ENCODE measurements at regions not wholly inside any gene's neighbourhood (a gene's known extent, or its start where the extent isn't known, plus 50 kb on each side); places are given as distances from the start of the nearest gene placed in this dataset.

- TF ChIP-seq, protein P1, sequence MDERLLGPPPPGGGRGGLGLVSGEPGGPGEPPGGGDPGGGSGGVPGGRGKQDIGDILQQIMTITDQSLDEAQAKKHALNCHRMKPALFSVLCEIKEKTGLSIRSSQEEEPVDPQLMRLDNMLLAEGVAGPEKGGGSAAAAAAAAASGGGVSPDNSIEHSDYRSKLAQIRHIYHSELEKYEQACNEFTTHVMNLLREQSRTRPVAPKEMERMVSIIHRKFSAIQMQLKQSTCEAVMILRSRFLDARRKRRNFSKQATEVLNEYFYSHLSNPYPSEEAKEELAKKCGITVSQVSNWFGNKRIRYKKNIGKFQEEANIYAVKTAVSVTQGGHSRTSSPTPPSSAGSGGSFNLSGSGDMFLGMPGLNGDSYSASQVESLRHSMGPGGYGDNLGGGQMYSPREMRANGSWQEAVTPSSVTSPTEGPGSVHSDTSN (CRISPR knock-in tag; IDR thresholded peaks at IDR 0.05; ENCODE audit: low read depth) = no peak
- TF ChIP-seq, protein P1 (tag; conservative IDR thresholded peaks at IDR 0.05; ENCODE audit: low read depth) = no peak
- TF ChIP-seq ILK (tag; IDR thresholded peaks at IDR 0.05; ENCODE audit: borderline replicate concordance, low read depth) (no peak), ELF2 (CRISPR knock-in tag; IDR thresholded peaks at IDR 0.05) (no peak), SP1 (CRISPR knock-in tag; IDR thresholded peaks at IDR 0.05) (no peak), SMARCC2 (IDR thresholded peaks at IDR 0.05; ENCODE audit: low read depth) (0 out of 2 replicates have a peak, but pooled peaks have one; percentile 51), SMARCA5 (IDR thresholded peaks at IDR 0.05) (0 out of 2 replicates have a peak, but pooled peaks have one; percentile 58), RCOR1 (IDR thresholded peaks at IDR 0.05; ENCODE audit: borderline replicate concordance in 1 of 2, low read depth in 2 of 2, low read length in 2 of 2) (peak in 1 of 2 experiments; percentile 57; a peak in 1 of 4 replicates), HDAC1 (IDR thresholded peaks at IDR 0.05) (peak in 1 of 2 experiments; percentile 34; a peak in 1 of 4 replicates), NFE2 (IDR thresholded peaks at IDR 0.05; ENCODE audit: low read depth) (no peak)
- TF ChIP-seq, protein P2, sequence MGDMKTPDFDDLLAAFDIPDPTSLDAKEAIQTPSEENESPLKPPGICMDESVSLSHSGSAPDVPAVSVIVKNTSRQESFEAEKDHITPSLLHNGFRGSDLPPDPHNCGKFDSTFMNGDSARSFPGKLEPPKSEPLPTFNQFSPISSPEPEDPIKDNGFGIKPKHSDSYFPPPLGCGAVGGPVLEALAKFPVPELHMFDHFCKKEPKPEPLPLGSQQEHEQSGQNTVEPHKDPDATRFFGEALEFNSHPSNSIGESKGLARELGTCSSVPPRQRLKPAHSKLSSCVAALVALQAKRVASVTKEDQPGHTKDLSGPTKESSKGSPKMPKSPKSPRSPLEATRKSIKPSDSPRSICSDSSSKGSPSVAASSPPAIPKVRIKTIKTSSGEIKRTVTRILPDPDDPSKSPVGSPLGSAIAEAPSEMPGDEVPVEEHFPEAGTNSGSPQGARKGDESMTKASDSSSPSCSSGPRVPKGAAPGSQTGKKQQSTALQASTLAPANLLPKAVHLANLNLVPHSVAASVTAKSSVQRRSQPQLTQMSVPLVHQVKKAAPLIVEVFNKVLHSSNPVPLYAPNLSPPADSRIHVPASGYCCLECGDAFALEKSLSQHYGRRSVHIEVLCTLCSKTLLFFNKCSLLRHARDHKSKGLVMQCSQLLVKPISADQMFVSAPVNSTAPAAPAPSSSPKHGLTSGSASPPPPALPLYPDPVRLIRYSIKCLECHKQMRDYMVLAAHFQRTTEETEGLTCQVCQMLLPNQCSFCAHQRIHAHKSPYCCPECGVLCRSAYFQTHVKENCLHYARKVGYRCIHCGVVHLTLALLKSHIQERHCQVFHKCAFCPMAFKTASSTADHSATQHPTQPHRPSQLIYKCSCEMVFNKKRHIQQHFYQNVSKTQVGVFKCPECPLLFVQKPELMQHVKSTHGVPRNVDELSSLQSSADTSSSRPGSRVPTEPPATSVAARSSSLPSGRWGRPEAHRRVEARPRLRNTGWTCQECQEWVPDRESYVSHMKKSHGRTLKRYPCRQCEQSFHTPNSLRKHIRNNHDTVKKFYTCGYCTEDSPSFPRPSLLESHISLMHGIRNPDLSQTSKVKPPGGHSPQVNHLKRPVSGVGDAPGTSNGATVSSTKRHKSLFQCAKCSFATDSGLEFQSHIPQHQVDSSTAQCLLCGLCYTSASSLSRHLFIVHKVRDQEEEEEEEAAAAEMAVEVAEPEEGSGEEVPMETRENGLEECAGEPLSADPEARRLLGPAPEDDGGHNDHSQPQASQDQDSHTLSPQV (IDR thresholded peaks at IDR 0.05) = peak; percentile 45
- TF ChIP-seq, protein P3, sequence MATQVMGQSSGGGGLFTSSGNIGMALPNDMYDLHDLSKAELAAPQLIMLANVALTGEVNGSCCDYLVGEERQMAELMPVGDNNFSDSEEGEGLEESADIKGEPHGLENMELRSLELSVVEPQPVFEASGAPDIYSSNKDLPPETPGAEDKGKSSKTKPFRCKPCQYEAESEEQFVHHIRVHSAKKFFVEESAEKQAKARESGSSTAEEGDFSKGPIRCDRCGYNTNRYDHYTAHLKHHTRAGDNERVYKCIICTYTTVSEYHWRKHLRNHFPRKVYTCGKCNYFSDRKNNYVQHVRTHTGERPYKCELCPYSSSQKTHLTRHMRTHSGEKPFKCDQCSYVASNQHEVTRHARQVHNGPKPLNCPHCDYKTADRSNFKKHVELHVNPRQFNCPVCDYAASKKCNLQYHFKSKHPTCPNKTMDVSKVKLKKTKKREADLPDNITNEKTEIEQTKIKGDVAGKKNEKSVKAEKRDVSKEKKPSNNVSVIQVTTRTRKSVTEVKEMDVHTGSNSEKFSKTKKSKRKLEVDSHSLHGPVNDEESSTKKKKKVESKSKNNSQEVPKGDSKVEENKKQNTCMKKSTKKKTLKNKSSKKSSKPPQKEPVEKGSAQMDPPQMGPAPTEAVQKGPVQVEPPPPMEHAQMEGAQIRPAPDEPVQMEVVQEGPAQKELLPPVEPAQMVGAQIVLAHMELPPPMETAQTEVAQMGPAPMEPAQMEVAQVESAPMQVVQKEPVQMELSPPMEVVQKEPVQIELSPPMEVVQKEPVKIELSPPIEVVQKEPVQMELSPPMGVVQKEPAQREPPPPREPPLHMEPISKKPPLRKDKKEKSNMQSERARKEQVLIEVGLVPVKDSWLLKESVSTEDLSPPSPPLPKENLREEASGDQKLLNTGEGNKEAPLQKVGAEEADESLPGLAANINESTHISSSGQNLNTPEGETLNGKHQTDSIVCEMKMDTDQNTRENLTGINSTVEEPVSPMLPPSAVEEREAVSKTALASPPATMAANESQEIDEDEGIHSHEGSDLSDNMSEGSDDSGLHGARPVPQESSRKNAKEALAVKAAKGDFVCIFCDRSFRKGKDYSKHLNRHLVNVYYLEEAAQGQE (IDR thresholded peaks at IDR 0.05; ENCODE audit: borderline replicate concordance) = peak; percentile 41
- TF ChIP-seq, protein P3 (CRISPR knock-in tag; IDR thresholded peaks at IDR 0.05; ENCODE audit: low read depth) = no peak
Observed at GRCh38 chr15:66628976-66629723, 63.4 kb upstream of the LCTL start (continued).

All from K562 (cell line).